IMR-90 (cell line): ENCODE measurements at regions not wholly inside any gene's neighbourhood (a gene's known extent, or its start where the extent isn't known, plus 50 kb on each side); places are given as distances from the start of the nearest gene placed in this dataset.

ENCODE experiments used
- ATAC-seq: fragments of 200-7000 bp; cut with Tn5 transposase; 2 replicates; pipeline ENCODE4 v1.9.1; 2020; ENCODE audit warnings: low read depth, mild to moderate bottlenecking, moderate library complexity
- BruUV-seq: library from RNA; stranded (reverse); fragments of 400-500 nt; replicated peaks from 2 replicates; lab custom pipeline; 2021; lab: Mats Ljungman, UMichigan
- CTCF ChIA-PET: fragments of 300-600 bp; formaldehyde crosslinking; extraction: SDS; loops from one replicate; lab custom pipeline; 2021; ENCODE audit warnings: antibody characterized with exemption; lab: Yijun Ruan, JAX
- POLR2A ChIA-PET: fragments of 300-600 bp; sonication (Branson Sonifier 250); formaldehyde crosslinking; loops from one replicate; lab custom pipeline; 2022; ENCODE audit warnings: antibody characterized with exemption; ENCODE audit not compliant: unreplicated experiment; lab: Charles Lee
- DNase-seq: peaks from one replicate; pipeline ENCODE4 v3.0.0; 2013
- H2AFZ ChIP-seq: replicated peaks from 2 replicates; pipeline ENCODE3; 2013; ENCODE audit warnings: low read length, mild to moderate bottlenecking; ENCODE audit not compliant: poor library complexity
- H2AK5ac ChIP-seq: 2 replicates; pipeline ENCODE4 v1.6.1; 2013; ENCODE audit warnings: low read depth, low read length, inconsistent platforms
- H2AK9ac ChIP-seq: replicated peaks from 2 replicates; pipeline ENCODE3; 2013; ENCODE audit warnings: mild to moderate bottlenecking, low read depth, low read length, moderate library complexity; ENCODE audit not compliant: poor library complexity
- H2BK120ac ChIP-seq: 2 replicates; pipeline ENCODE4 v1.6.1; 2013; ENCODE audit warnings: low read depth, low read length, inconsistent platforms
- H2BK15ac ChIP-seq: 3 replicates; pipeline ENCODE4 v1.6.1; 2013; ENCODE audit warnings: low read depth, low read length, inconsistent platforms
- H2BK20ac ChIP-seq: 2 replicates; pipeline ENCODE4 v1.6.1; 2013; ENCODE audit warnings: low read depth, mild to moderate bottlenecking, inconsistent platforms, low read length, moderate library complexity
- H2BK5ac ChIP-seq: 2 replicates; pipeline ENCODE4 v1.6.1; 2013; ENCODE audit warnings: mild to moderate bottlenecking, low read depth, low read length, inconsistent platforms; ENCODE audit not compliant: poor library complexity, severe bottlenecking
- H3K14ac ChIP-seq: replicated peaks from 2 replicates; pipeline ENCODE4 v1.6.1; 2013; ENCODE audit warnings: low read depth, low read length, inconsistent platforms
- H3K18ac ChIP-seq: 2 replicates; pipeline ENCODE4 v1.6.1; 2013; ENCODE audit warnings: low read depth, low read length, control low read depth
- H3K23ac ChIP-seq: 2 replicates; pipeline ENCODE4 v1.6.1; 2013; ENCODE audit warnings: low read depth, low read length, inconsistent platforms
- H3K27ac ChIP-seq: 2 replicates; pipeline ENCODE4 v1.5.1; 2013; ENCODE audit warnings: mild to moderate bottlenecking, control low read depth, low read length; ENCODE audit not compliant: insufficient read depth
- H3K27me3 ChIP-seq: 2 replicates; pipeline ENCODE4 v1.6.1; 2013; ENCODE audit warnings: low read length; ENCODE audit not compliant: control insufficient read depth, insufficient read depth
- H3K36me3 ChIP-seq: 2 replicates; pipeline ENCODE4 v1.6.1; 2013; ENCODE audit warnings: low read length, mixed read lengths; ENCODE audit not compliant: control insufficient read depth, insufficient read depth
- H3K4ac ChIP-seq: 2 replicates; pipeline ENCODE4 v1.6.1; 2013; ENCODE audit warnings: low read depth, low read length, inconsistent platforms
- H3K4me1 ChIP-seq: 2 replicates; pipeline ENCODE4 v1.6.1; 2013; ENCODE audit warnings: low read length, mixed read lengths; ENCODE audit not compliant: control insufficient read depth, insufficient read depth
- H3K4me2 ChIP-seq: 2 replicates; pipeline ENCODE4 v1.6.1; 2013; ENCODE audit warnings: low read depth, mild to moderate bottlenecking, control low read depth, low read length, moderate library complexity
- H3K4me3 ChIP-seq: 2 replicates; pipeline ENCODE4 v1.5.1; 2013; ENCODE audit warnings: low read depth, mild to moderate bottlenecking, control low read depth, low read length, moderate library complexity; ENCODE audit not compliant: insufficient read depth
- H3K56ac ChIP-seq: 2 replicates; pipeline ENCODE4 v1.6.1; 2013; ENCODE audit warnings: low read length, inconsistent platforms; ENCODE audit not compliant: insufficient read depth; ENCODE audit errors: extremely low read depth
- H3K79me1 ChIP-seq, 2 experiments: 2 replicates each; pipeline ENCODE4 v1.6.1; 2013; ENCODE audit warnings: low read length in 2 of 2, inconsistent platforms in 1 of 2, low read depth in 1 of 2
- H3K9ac ChIP-seq: 2 replicates; pipeline ENCODE4 v1.6.1; 2013; ENCODE audit warnings: low read depth, low read length, control low read depth
- H3K9me1 ChIP-seq: 2 replicates; pipeline ENCODE4 v1.6.1; 2013; ENCODE audit warnings: low read length, inconsistent platforms; ENCODE audit not compliant: insufficient read depth
- H3K9me3 ChIP-seq: 2 replicates; pipeline ENCODE4 v1.6.1; 2013; ENCODE audit warnings: low read length; ENCODE audit not compliant: control insufficient read depth, insufficient read depth
- H4K20me1 ChIP-seq: 2 replicates; pipeline ENCODE4 v1.6.1; 2013; ENCODE audit warnings: low read length, inconsistent platforms; ENCODE audit not compliant: insufficient read depth
- H4K5ac ChIP-seq: 2 replicates; pipeline ENCODE4 v1.6.1; 2013; ENCODE audit warnings: mild to moderate bottlenecking, low read depth, low read length, control low read depth
- H4K8ac ChIP-seq, 2 experiments: 2 replicates each; pipeline ENCODE4 v1.6.1; 2013; ENCODE audit warnings: low read depth in 2 of 2, low read length in 2 of 2, control low read depth in 1 of 2, inconsistent platforms in 1 of 2
- H4K91ac ChIP-seq: 2 replicates; pipeline ENCODE4 v1.6.1; 2013; ENCODE audit warnings: low read depth, low read length, inconsistent platforms; ENCODE audit not compliant: insufficient read depth
- CEBPB ChIP-seq: IDR thresholded peaks from 2 replicates; pipeline ENCODE4 v1.6.1; 2012; ENCODE audit warnings: low read depth, low read length, improper control_type of control experiment
- CHD1 ChIP-seq: IDR thresholded peaks from 2 replicates; pipeline ENCODE4 v1.6.1; 2012; ENCODE audit warnings: low read depth, low read length, improper control_type of control experiment
- CTCF ChIP-seq: conservative IDR thresholded peaks from 2 replicates; pipeline ENCODE4 v1.5.1; 2012; ENCODE audit warnings: mild to moderate bottlenecking, low read depth, low read length, improper control_type of control experiment
- ELK1 ChIP-seq: fragments of 150-350 bp; IDR thresholded peaks from 2 replicates; pipeline ENCODE4 v1.6.1; 2016; ENCODE audit warnings: low read depth, mild to moderate bottlenecking, low read length, moderate library complexity, borderline replicate concordance
- FOS ChIP-seq: fragments of 150-350 bp; IDR thresholded peaks from 2 replicates; pipeline ENCODE4 v1.6.1; 2016; ENCODE audit warnings: low read depth, low read length
- POLR2A ChIP-seq: IDR thresholded peaks from 2 replicates; pipeline ENCODE4 v1.6.1; 2012; ENCODE audit warnings: mild to moderate bottlenecking, low read depth, low read length
- RAD21 ChIP-seq: IDR thresholded peaks from 2 replicates; pipeline ENCODE4 v1.6.1; 2012; ENCODE audit warnings: low read length, improper control_type of control experiment
- WGBS, 2 experiments: methylation state at CpG; one replicate each; pipeline versions ENCODE4 v1.1.5 to v1.1.7; 2013; ENCODE audit warnings: missing lambda C conversion rate in 2 of 2; ENCODE audit not compliant: insufficient read length in 1 of 2; ENCODE audit errors: extremely low coverage in 2 of 2; 5-methylcytosine and 5-hydroxymethylcytosine counted together
- dilution Hi-C: fragments of 300-500 bp; cut with HindIII; formaldehyde crosslinking; loops from one replicate; pipeline ENCODE4 v1.14.3; 2018; ENCODE audit warnings: low sequenced_read_pairs; ENCODE audit not compliant: unreplicated experiment
- in situ Hi-C: fragments of 300-500 bp; cut with MboI; formaldehyde crosslinking; loops from 3 replicates; pipeline ENCODE4 v1.14.3; 2019; ENCODE audit warnings: low sequenced_read_pairs, inconsistent platforms, mixed read lengths
- intact Hi-C: fragments of 100-400 bp; cut with micrococcal nuclease; formaldehyde crosslinking; loops from 2 replicates; pipeline ENCODE4 v1.10.0; 2022

GRCh38 chr1:38465460-38465859 is 394.1 kb downstream of the RRAGC start:
- intact Hi-C loops = no loop called here

More at GRCh38 chr1:38465460-38465859, 394.1 kb downstream of the RRAGC start:
- Histone ChIP-seq H3K9me3 (no peaks in the 10 kb centered on the region), H4K20me1 (no peaks in the 10 kb centered on the region), H3K27me3 (no peaks in the 10 kb centered on the region; the same call in 1 of the 2 replicates), H3K9ac (no peak overlapping the region), H3K56ac (no peak overlapping the region), H2AFZ (no peak overlapping the region), H2BK120ac (no peak overlapping the region), H4K8ac (no peak overlapping the region), H3K36me3 (no peaks in the 10 kb centered on the region), H3K18ac (no peak overlapping the region), H4K5ac (no peak overlapping the region), H3K4me1 (no peaks in the 10 kb centered on the region), H3K79me1 (no peaks in the 10 kb centered on the region), H4K91ac (no peak overlapping the region), H3K9me1 (no peaks in the 10 kb centered on the region), H2BK5ac (no peak overlapping the region), H2AK5ac (no peak overlapping the region), H3K4me3 (no peak overlapping the region), H3K23ac (no peak overlapping the region), H2BK20ac (no peak overlapping the region), H3K4ac (no peak overlapping the region), H3K14ac (no peak overlapping the region), H2AK9ac (no peak overlapping the region), H3K27ac (no peak overlapping the region), H2BK15ac (no peak overlapping the region), H3K4me2 (no peak overlapping the region)
- in situ Hi-C loops (no loop called here), dilution Hi-C loops (no loop called here)
- no peak for DNase-seq
- POLR2A ChIA-PET = no interaction called here
- CTCF ChIA-PET = no interaction called here
- TF ChIP-seq CTCF = no peak
- no peak for TF ChIP-seq RAD21
- no peak for TF ChIP-seq FOS
- no peak for TF ChIP-seq CHD1
- no peak for TF ChIP-seq POLR2A
- TF ChIP-seq ELK1 = no peak
- TF ChIP-seq CEBPB = no peak
- no TSS peak for BruUV-seq
- WGBS, 2 experiments = no CpG with 5 or more reads among the region's 4 CpGs
- no peak for ATAC-seq
